ENCODE measurements at regions not wholly inside any gene's neighbourhood (a gene's known extent, or its start where the extent isn't known, plus 50 kb on each side); places are given as distances from the start of the nearest gene placed in this dataset.

DNA sequence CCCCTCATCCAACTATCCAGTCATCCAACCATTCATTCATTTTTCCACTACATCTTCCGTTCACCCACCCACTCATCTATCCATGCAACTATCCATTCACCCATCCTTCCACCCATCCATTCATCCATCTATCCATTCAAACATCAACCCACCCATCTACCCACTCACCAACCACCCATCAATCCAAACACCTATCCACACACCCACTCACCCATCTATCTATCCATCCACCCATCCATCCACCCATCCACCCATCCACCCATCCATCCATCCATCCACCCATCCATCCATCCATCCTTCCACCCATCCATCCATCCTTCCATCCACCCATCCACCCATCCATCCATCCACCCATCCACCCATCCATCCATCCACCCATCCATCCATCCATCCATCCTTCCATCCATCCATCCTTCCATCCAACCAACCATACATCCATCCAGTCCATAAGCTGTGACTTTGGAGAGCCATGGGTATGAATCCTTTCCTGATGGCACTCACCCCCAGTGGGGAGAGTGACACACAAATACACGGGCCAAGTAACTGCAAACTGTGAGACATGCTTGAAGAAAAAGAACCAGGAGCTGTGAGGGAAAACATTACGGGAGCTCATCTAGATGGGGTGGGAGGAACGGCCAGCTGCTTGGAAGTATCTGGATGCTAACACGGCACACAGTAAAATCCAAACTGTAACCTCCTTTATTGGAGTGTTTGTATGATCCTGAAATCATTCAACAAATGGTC, 100.0 kb upstream of the TNRC6C start (continued):
- TF ChIP-seq, protein P1, sequence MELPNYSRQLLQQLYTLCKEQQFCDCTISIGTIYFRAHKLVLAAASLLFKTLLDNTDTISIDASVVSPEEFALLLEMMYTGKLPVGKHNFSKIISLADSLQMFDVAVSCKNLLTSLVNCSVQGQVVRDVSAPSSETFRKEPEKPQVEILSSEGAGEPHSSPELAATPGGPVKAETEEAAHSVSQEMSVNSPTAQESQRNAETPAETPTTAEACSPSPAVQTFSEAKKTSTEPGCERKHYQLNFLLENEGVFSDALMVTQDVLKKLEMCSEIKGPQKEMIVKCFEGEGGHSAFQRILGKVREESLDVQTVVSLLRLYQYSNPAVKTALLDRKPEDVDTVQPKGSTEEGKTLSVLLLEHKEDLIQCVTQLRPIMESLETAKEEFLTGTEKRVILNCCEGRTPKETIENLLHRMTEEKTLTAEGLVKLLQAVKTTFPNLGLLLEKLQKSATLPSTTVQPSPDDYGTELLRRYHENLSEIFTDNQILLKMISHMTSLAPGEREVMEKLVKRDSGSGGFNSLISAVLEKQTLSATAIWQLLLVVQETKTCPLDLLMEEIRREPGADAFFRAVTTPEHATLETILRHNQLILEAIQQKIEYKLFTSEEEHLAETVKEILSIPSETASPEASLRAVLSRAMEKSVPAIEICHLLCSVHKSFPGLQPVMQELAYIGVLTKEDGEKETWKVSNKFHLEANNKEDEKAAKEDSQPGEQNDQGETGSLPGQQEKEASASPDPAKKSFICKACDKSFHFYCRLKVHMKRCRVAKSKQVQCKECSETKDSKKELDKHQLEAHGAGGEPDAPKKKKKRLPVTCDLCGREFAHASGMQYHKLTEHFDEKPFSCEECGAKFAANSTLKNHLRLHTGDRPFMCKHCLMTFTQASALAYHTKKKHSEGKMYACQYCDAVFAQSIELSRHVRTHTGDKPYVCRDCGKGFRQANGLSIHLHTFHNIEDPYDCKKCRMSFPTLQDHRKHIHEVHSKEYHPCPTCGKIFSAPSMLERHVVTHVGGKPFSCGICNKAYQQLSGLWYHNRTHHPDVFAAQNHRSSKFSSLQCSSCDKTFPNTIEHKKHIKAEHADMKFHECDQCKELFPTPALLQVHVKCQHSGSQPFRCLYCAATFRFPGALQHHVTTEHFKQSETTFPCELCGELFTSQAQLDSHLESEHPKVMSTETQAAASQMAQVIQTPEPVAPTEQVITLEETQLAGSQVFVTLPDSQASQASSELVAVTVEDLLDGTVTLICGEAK (IDR thresholded peaks at IDR 0.05) = no peak
- TF ChIP-seq, protein P1 (CRISPR knock-in tag; IDR thresholded peaks at IDR 0.05) = no peak
- TF ChIP-seq LEF1 (IDR thresholded peaks at IDR 0.05) = no peak
